Epithelial cell of esophagus (primary cell): ENCODE measurements at regions not wholly inside any gene's neighbourhood (a gene's known extent, or its start where the extent isn't known, plus 50 kb on each side); places are given as distances from the start of the nearest gene placed in this dataset.

Source experiments
- DNase-seq: peaks from one replicate; pipeline ENCODE4 v3.0.0; 2010; ENCODE audit warnings: low read depth
- H3K4me3 ChIP-seq: 2 replicates; pipeline ENCODE4 v1.5.1; 2011; ENCODE audit warnings: mild to moderate bottlenecking, low read length, control low read depth
- TF ChIP-seq, protein P1 (sequence below): IDR thresholded peaks from 2 replicates; pipeline ENCODE4 v1.5.1; 2011; ENCODE audit warnings: low read depth, mild to moderate bottlenecking, low read length, control low read depth, inconsistent platforms; ENCODE audit not compliant: insufficient read depth; ENCODE audit errors: missing control alignments

- DNase-seq = no peak
- H3K4me3 ChIP-seq = no peak overlapping the region
- TF ChIP-seq, protein P1, sequence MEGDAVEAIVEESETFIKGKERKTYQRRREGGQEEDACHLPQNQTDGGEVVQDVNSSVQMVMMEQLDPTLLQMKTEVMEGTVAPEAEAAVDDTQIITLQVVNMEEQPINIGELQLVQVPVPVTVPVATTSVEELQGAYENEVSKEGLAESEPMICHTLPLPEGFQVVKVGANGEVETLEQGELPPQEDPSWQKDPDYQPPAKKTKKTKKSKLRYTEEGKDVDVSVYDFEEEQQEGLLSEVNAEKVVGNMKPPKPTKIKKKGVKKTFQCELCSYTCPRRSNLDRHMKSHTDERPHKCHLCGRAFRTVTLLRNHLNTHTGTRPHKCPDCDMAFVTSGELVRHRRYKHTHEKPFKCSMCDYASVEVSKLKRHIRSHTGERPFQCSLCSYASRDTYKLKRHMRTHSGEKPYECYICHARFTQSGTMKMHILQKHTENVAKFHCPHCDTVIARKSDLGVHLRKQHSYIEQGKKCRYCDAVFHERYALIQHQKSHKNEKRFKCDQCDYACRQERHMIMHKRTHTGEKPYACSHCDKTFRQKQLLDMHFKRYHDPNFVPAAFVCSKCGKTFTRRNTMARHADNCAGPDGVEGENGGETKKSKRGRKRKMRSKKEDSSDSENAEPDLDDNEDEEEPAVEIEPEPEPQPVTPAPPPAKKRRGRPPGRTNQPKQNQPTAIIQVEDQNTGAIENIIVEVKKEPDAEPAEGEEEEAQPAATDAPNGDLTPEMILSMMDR = no peak
These were observed 79.0 kb upstream of the CDH19 start for GRCh38 chr18:66682855-66683322.

GRCh38 chr18:66676699-66677098 is 72.8 kb upstream of the CDH19 start:
- no peak for DNase-seq
- TF ChIP-seq, protein P1 = no peak
- no peak overlapping the region for H3K4me3 ChIP-seq

DNA sequence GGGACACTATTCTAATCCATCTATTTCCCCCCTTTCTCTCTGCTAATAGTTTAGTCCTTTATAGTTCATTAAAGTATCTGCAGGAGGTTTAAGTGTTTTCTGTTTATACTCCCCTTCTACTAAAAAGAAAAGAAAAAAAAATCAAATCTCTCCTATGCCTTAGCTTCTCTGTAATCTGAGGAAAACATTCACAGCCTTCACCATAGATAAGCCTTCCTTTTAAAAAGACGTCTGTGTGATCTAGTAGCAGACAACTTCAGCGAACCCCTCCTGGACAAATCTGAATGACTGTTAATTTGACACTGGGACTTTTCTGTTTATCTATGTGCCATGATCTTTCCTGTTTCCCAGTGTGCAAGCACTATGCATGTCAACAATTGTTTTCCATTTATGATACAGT is 70.4 kb upstream of the CDH19 start:
- DNase-seq = no peak
- TF ChIP-seq, protein P1 = no peak

DNA sequence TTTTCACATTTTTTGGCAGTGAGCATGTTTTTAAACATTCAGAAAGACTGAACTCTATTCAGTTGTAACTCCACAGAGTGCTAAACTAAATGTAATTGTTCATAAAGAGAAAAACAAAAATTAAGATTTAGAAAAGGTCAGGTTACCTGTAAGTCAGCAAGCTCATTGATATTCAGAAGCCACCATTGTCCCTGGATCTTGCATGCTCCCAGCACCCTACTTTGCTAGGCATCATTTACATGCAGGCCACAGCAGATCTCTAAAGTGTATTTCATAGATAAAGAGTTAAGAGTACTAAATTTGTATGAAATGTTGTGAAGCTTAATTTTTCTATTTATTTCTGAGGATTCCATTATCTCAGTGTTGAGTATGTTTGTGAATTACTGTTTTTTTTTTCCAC is 64.8 kb upstream of the CDH19 start:
- TF ChIP-seq, protein P1 = no peak
- H3K4me3 ChIP-seq = no peak overlapping the region
- DNase-seq = no peak

More for the DNA sequence above, 70.4 kb upstream of the CDH19 start:
- no peak overlapping the region for H3K4me3 ChIP-seq

DNA sequence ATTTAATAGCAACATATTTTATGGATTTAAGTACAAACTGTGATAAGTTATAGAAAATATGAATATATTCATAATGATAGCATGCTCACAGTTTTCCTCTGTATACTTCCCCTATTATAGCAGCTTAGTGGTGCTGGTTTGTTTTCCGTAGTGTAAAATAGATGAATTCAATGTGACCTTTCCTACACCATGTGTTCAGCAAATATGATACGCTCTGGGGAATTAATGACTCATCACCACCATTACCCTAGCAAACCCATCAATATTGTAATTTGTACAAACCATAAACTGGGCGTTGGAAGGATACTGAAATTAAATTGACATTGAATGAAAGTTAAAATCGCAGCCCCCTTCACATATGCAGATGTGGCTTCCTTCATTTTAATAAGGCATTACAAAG is 58.7 kb upstream of the CDH19 start:
- no peak for DNase-seq
- no peak overlapping the region for H3K4me3 ChIP-seq
- TF ChIP-seq, protein P1 = no peak

DNA sequence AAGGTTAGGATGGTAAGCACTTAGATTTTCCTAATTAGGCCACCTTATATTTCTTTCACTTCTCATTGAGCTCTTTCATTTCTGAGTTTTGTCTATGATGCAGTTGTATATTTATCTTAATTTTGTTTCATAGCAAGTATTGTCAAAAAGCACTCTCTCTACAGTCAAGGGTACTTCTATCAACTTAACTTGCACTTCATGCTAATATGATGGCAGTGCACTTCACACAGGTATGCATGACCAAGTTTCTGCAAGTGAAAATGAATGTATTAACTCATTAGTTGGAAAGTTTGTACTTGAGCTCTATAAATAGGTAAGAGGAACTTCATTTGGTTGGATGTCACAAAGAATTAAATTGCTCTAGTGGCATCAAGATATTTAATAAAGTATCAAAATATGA is 51.5 kb upstream of the CDH19 start:
- DNase-seq = no peak
- TF ChIP-seq, protein P1 = no peak
- no peak overlapping the region for H3K4me3 ChIP-seq
